Esophagus muscularis mucosa (tissue), 4 donors: ENCODE measurements at regions not wholly inside any gene's neighbourhood (a gene's known extent, or its start where the extent isn't known, plus 50 kb on each side); places are given as distances from the start of the nearest gene placed in this dataset.

Experiments used
- CTCF ChIP-seq, 3 experiments: fragments of 200-600 bp in 2 of 3; fragments of 450-650 bp in 1 of 3; sonication (generic) in 2 of 3; IDR thresholded peaks; one replicate each; pipeline ENCODE4 v1.5.1; 2017 to 2019; ENCODE audit warnings: antibody characterized with exemption in 3 of 3, mild to moderate bottlenecking in 2 of 3, moderate library complexity in 1 of 3
- EP300 ChIP-seq: sonication (generic); formaldehyde crosslinking; IDR thresholded peaks from one replicate; pipeline ENCODE4 v1.6.1; 2017; ENCODE audit warnings: antibody characterized with exemption
- POLR2A ChIP-seq: fragments of 450-650 bp; IDR thresholded peaks from one replicate; pipeline ENCODE4 v1.6.1; 2017; ENCODE audit warnings: antibody characterized with exemption, moderate library complexity, mild to moderate bottlenecking, low read depth
- POLR2AphosphoS5 ChIP-seq, 2 donors: sonication (generic); formaldehyde crosslinking; IDR thresholded peaks; one replicate each; pipeline ENCODE4 v1.6.1; 2017; ENCODE audit warnings: antibody characterized with exemption in 2 of 2

GRCh38 chr18:78455386-78455785, 524.2 kb upstream of the SALL3 start:
- no peak for TF ChIP-seq EP300
- no peak for TF ChIP-seq POLR2A
- no peak for TF ChIP-seq CTCF (IDR thresholded peaks at IDR 0.05)
- TF ChIP-seq POLR2AphosphoS5 (IDR thresholded peaks at IDR 0.05), result no peak
